ENCODE measurements at regions not wholly inside any gene's neighbourhood (a gene's known extent, or its start where the extent isn't known, plus 50 kb on each side); places are given as distances from the start of the nearest gene placed in this dataset.

- DNase-seq = no peak
These were observed 1957.1 kb upstream of the ADGRL3 start for GRCh38 chr4:59243038-59243437.

- DNase-seq = peak; percentile 0
These were observed 1953.1 kb upstream of the ADGRL3 start for GRCh38 chr4:59247032-59247431.

GRCh38 chr4:59248313-59248712, 1951.8 kb upstream of the ADGRL3 start:
- DNase-seq = no peak

- DNase-seq = no peak
These were observed 1951.0 kb upstream of the ADGRL3 start for GRCh38 chr4:59249110-59249509.

- DNase-seq = no peak
These were observed 1942.1 kb upstream of the ADGRL3 start for GRCh38 chr4:59258002-59258401.

- no peak for DNase-seq
These were observed 1892.5 kb upstream of the ADGRL3 start for GRCh38 chr4:59307609-59308008.

- no peak for DNase-seq
These were observed 1885.5 kb upstream of the ADGRL3 start for GRCh38 chr4:59314637-59315036.

- no peak for DNase-seq
These were observed 1860.5 kb upstream of the ADGRL3 start for GRCh38 chr4:59339631-59340030.

- DNase-seq = no peak
These were observed 1858.6 kb upstream of the ADGRL3 start for GRCh38 chr4:59341506-59341905.

GRCh38 chr4:59348949-59349348, 1851.2 kb upstream of the ADGRL3 start:
- DNase-seq = no peak

- DNase-seq = no peak
These were observed 1830.9 kb upstream of the ADGRL3 start for GRCh38 chr4:59369229-59369628.

- DNase-seq = no peak
These were observed 1825.7 kb upstream of the ADGRL3 start for GRCh38 chr4:59374416-59374815.

GRCh38 chr4:59380841-59381366, 1819.2 kb upstream of the ADGRL3 start:
- DNase-seq = no peak

- DNase-seq = no peak
These were observed 1818.5 kb upstream of the ADGRL3 start for GRCh38 chr4:59381591-59381990.

- no peak for DNase-seq
These were observed 1812.1 kb upstream of the ADGRL3 start for GRCh38 chr4:59387759-59388758.

GRCh38 chr4:59393780-59394179, 1806.3 kb upstream of the ADGRL3 start:
- no peak for DNase-seq

- DNase-seq = no peak
These were observed 1799.8 kb upstream of the ADGRL3 start for GRCh38 chr4:59400334-59400733.

GRCh38 chr4:59409647-59410046, 1790.5 kb upstream of the ADGRL3 start:
- no peak for DNase-seq

- no peak for DNase-seq
These were observed 1787.4 kb upstream of the ADGRL3 start for GRCh38 chr4:59412739-59413138.

GRCh38 chr4:59455751-59456150, 1744.4 kb upstream of the ADGRL3 start:
- DNase-seq = peak; percentile 12

- DNase-seq = no peak
These were observed 1742.5 kb upstream of the ADGRL3 start for GRCh38 chr4:59457576-59457975.

- DNase-seq = no peak
These were observed 1715.2 kb upstream of the ADGRL3 start for GRCh38 chr4:59484944-59485343.

GRCh38 chr4:59500103-59500502, 1700.0 kb upstream of the ADGRL3 start:
- no peak for DNase-seq

GRCh38 chr4:59503731-59504130, 1696.4 kb upstream of the ADGRL3 start:
- DNase-seq = no peak
